ENCODE measurements at regions not wholly inside any gene's neighbourhood (a gene's known extent, or its start where the extent isn't known, plus 50 kb on each side); places are given as distances from the start of the nearest gene placed in this dataset.

DNA sequence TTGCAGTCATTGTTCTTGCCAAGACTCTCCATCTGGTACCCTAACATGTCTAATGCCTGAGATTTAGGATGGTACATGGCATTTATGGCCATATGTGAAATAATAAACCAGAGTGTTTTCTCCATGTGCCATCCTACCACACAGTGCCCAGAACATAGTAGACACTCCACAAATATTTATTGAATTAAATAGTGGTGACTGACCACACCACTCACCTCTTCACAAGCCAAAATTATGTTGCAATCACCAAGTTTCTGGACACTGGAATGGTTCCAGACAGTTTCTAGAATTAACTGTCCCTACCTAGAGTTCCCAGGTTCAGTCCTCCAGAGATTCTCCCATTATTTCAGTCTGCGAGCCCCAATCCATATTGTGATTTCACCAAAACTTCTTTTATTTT, 427.3 kb downstream of the KIF16B start:
- TF ChIP-seq POLR2A (IDR thresholded peaks at IDR 0.05) (no peak), CTCF (IDR thresholded peaks at IDR 0.05) (no peak)
